BJ (cell line): ENCODE measurements at regions not wholly inside any gene's neighbourhood (a gene's known extent, or its start where the extent isn't known, plus 50 kb on each side); places are given as distances from the start of the nearest gene placed in this dataset. TPM values are rescaled to one million over a fixed set of nuclear protein-coding genes. Genes with fewer than 3 reads are reported as not detected.
"Not testable (repeated sequence)": the region's sequence is repeated elsewhere in the genome, so short reads cannot be mapped to it uniquely, and the experiment has no call there.

ENCODE experiments used
- CTCF ChIA-PET: fragments of 350-600 bp; formaldehyde crosslinking; extraction: SDS; loops from one replicate; lab custom pipeline; 2021; ENCODE audit warnings: antibody characterized with exemption, inconsistent platforms; lab: Yijun Ruan, JAX
- POLR2A ChIA-PET: fragments of 300-600 bp; sonication (Branson Sonifier 250); formaldehyde crosslinking; extraction: SDS; loops from one replicate; lab custom pipeline; 2021; ENCODE audit warnings: antibody characterized with exemption; lab: Charles Lee
- DNase-seq: peaks from one replicate; pipeline ENCODE4 v3.0.0-alpha.2; 2011; ENCODE audit warnings: low read depth
- H3K27me3 ChIP-seq: 2 replicates; pipeline ENCODE4 v1.6.0; 2011; ENCODE audit warnings: low read length; ENCODE audit not compliant: control insufficient read depth, insufficient read depth
- H3K36me3 ChIP-seq: 2 replicates; pipeline ENCODE4 v1.5.1; 2011; ENCODE audit warnings: low read length; ENCODE audit not compliant: control insufficient read depth, insufficient read depth
- H3K4me3 ChIP-seq: 2 replicates; pipeline ENCODE4 v1.5.1; 2011; ENCODE audit warnings: low read depth, mild to moderate bottlenecking, control low read depth, low read length
- small RNA-seq: library from RNA; depleted of rRNA; stranded (forward); fragments of <200 nt; gene quantifications from one replicate; pipeline ENCODE3, GENCODE V24; 2012; ENCODE audit warnings: low replicate concordance, low read depth; ENCODE audit not compliant: insufficient read length
- TF ChIP-seq, protein P1 (sequence below): IDR thresholded peaks from 2 replicates; pipeline ENCODE4 v1.5.1; 2011; ENCODE audit warnings: low read depth, mild to moderate bottlenecking, control low read depth, inconsistent platforms, low read length, moderate library complexity; ENCODE audit not compliant: insufficient read depth

DNA sequence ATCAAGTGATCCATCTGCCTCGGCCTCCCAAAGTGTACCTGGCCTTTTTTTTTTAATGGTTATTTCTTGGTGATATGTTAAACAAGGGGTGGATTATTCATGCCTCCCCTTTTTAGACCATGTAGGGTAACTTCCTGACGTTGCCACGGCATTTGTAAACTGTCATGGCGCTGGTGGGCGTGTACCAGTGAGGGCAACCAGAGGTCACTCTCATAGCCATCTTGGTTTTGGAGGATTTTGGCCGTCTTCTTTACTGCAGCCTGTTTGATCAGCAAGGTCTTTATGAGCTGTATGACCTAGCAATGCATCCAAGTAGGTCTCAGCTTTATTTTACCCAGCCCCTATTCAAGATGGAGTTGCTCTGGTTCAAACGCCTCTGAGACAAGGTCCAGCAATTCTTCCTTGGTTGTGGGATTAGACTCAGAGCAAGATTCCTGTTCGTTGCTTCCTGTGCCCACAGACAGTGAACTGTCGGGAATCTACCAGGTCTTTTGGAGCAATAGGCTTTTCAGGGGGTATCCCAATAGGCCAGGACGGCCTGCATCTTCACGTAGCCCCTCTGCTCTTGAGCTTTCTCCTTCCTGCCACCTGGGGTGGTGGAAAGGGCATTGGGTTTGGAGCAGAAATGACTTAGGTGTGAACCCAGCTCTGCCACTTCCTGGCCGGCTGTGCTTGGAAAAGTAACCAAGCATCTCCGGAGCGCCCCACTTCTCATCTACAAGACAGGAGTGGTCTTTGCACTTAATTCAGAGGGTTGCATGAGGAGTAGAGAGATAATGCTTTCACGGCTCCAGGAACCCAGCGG is 52.9 kb upstream of the SEC14L1 start:
- Histone ChIP-seq H3K4me3 (peak overlapping the region; percentile 62), H3K36me3 (no peaks in the 10 kb centered on the region; the same call in 1 of the 2 replicates), H3K27me3 (peaks cover 2% of the 10 kb centered on the region; the same call in 1 of the 2 replicates)
- ChIA-PET CTCF (interaction anchor here (0.6 to 6.3 kb wide), 34 partner anchors 8 to 1305 kb away, joined by 3 to 89 read pairs (median 4); partner anchors contain the start of gene MGAT5B), POLR2A (no interaction called here)
- TF ChIP-seq, protein P1, sequence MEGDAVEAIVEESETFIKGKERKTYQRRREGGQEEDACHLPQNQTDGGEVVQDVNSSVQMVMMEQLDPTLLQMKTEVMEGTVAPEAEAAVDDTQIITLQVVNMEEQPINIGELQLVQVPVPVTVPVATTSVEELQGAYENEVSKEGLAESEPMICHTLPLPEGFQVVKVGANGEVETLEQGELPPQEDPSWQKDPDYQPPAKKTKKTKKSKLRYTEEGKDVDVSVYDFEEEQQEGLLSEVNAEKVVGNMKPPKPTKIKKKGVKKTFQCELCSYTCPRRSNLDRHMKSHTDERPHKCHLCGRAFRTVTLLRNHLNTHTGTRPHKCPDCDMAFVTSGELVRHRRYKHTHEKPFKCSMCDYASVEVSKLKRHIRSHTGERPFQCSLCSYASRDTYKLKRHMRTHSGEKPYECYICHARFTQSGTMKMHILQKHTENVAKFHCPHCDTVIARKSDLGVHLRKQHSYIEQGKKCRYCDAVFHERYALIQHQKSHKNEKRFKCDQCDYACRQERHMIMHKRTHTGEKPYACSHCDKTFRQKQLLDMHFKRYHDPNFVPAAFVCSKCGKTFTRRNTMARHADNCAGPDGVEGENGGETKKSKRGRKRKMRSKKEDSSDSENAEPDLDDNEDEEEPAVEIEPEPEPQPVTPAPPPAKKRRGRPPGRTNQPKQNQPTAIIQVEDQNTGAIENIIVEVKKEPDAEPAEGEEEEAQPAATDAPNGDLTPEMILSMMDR: no peak
- DNase-seq: no peak

DNA sequence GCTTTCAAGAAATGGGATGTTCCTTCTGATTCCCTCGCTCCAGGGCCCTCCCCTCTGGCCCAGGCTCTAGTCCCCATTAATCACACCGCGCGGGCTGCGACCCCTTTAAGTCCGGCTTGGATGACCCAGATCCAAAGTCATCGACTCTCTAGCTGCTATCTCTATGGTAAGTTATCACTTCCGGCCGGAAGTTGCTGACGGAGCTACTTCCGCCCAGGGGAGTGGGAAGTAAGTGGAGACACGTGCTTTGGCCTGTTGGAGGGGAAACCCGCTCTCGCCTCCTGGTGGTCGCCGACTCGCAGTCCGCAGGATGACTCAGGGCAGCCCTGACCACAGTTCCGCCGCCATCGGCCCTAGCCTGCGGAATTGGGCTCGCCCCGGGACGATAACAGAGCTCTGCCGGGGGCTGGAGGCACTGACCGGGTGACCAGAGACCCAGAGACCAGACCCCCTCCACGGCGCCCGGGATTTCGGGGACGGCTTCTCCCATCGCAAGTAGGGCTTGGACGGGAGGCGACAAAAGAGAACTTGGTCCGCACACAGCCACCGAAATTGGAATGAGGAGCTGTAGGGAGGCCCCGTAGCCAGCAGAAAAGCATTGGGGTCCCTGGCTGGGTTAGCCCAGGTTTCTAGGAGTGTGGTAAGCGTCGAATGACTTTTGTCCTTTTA is 52.2 kb upstream of the SEC14L1 start:
- ChIA-PET POLR2A (no interaction called here), CTCF (interaction anchor here (0.6 to 6.3 kb wide), 32 partner anchors 8 to 243 kb away, joined by 3 to 89 read pairs (median 4); partner anchors contain the start of gene MGAT5B)
- peaks cover 1% of the 10 kb centered on the region; the same call in 1 of the 2 replicates for H3K27me3 ChIP-seq
- TF ChIP-seq, protein P1: peak; percentile 89
- H3K36me3 ChIP-seq: peaks cover 4% of the 10 kb centered on the region
- peak overlapping the region; percentile 62 for H3K4me3 ChIP-seq
- DNase-seq: peak; percentile 89

DNA sequence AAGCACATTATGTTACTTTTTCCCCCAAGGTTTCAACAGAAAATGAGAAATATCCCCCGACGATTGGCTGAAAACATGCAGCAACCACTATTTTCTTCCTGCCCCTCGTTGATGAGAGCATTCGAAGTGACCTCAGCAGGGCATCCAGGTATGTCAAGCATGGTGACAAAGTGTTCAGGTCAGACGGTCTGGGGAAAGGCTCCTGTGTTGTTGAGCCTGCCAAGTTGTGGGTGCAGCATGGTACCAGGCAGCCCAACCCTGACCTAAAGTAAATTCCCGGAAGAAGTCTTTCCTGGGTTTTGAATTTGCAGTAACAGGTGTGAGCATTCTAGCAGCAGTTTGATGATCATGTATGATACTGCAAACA is 51.7 kb upstream of the SEC14L1 start:
- peaks cover 7% of the 10 kb centered on the region for H3K36me3 ChIP-seq
- no peak for DNase-seq
- TF ChIP-seq, protein P1: no peak
- no peaks in the 10 kb centered on the region for H3K27me3 ChIP-seq
- POLR2A ChIA-PET: no interaction called here
- CTCF ChIA-PET: interaction anchor here (1.0 to 6.3 kb wide), 18 partner anchors 8 to 242 kb away, joined by 3 to 89 read pairs (median 4); no protein-coding TSS in a partner anchor
- H3K4me3 ChIP-seq: peak overlapping the region; percentile 62

DNA sequence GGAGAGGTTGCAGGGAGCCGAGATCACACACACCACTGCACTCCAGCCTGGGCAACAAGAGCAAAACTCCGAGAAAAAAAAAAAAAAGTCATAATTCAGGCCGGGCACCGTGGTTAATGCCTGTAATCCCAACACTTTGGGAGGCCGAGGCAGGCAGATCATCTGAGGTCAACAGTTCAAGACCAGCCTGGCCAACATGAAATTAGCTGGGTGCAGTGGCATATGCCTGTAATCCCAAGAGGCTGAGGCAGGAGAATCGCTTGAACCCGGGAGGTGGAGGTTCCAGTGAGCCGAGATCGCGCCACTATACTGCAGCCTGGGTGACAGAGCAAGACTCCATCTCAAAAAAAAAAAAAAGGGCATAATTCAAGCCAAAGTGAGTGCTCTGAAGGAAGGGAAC is 50.8 kb upstream of the SEC14L1 start:
- CTCF ChIA-PET: interaction anchor here (0.6 to 6.3 kb wide), 3 partner anchors 10 to 412 kb away, joined by 3 to 89 read pairs (median 5); no protein-coding TSS in a partner anchor

DNA sequence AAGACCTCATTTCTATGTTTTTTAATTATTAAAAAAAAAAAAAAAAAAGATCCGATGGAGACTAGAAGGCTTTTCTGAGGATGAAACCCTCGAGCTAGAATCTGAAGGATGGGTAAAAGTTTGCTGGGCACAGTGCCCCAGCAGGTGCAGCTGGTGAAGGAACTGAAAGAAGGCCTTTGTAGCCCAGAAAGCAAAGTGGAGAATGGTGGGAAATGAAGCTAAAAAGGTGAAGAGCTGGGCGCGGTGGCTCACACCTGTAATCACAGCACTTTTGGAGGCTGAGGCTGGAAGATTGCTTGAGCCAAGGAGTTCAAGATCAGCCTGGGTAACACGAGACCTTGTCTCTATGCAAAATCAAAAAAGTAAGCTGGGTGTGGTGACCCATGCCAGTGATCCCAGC is 50.3 kb upstream of the SEC14L1 start:
- Histone ChIP-seq H3K36me3 (peaks cover 13% of the 10 kb centered on the region), H3K4me3 (no peak overlapping the region), H3K27me3 (no peaks in the 10 kb centered on the region)
- TF ChIP-seq, protein P1: no peak
- no peak for DNase-seq
- POLR2A ChIA-PET: interaction anchor here (0.7 kb wide), 1 partner anchor 17 kb away, joined by 3 read pairs; no protein-coding TSS in a partner anchor
- CTCF ChIA-PET: interaction anchor here (0.6 to 6.3 kb wide), 2 partner anchors 10 to 161 kb away, joined by 5 to 89 read pairs; no protein-coding TSS in a partner anchor

More for the DNA sequence above, 50.8 kb upstream of the SEC14L1 start:
- not testable (repeated sequence) for H3K36me3 ChIP-seq, DNase-seq, H3K4me3 ChIP-seq, H3K27me3 ChIP-seq
- POLR2A ChIA-PET: interaction anchor here (0.7 kb wide), 1 partner anchor 18 kb away, joined by 3 read pairs; no protein-coding TSS in a partner anchor

Small RNAs in the stretch of these regions (small RNA-seq; reads per million reads assigned to genes)
- gene RF00017 (not detected), gene SCARNA16 (not detected)
